KOPT-K1 (cell line): ENCODE measurements at regions not wholly inside any gene's neighbourhood (a gene's known extent, or its start where the extent isn't known, plus 50 kb on each side); places are given as distances from the start of the nearest gene placed in this dataset.

Experiments used
- H3K27ac ChIP-seq: fragments of 200-600 bp; sonication (generic); 2 replicates; pipeline ENCODE4 v1.5.1; 2016; ENCODE audit warnings: antibody characterized with exemption, mild to moderate bottlenecking, low read depth, low read length; ENCODE audit not compliant: poor library complexity, severe bottlenecking
- H3K36me3 ChIP-seq: fragments of 200-600 bp; sonication (generic); 2 replicates; pipeline ENCODE4 v1.5.1; 2017; ENCODE audit warnings: antibody characterized with exemption, mild to moderate bottlenecking, low read length, moderate library complexity; ENCODE audit not compliant: insufficient read depth
- H3K9me3 ChIP-seq: fragments of 200-600 bp; sonication (generic); 2 replicates; pipeline ENCODE4 v1.5.1; 2017; ENCODE audit warnings: antibody characterized with exemption, low read length, mild to moderate bottlenecking; ENCODE audit not compliant: insufficient read depth, poor library complexity, severe bottlenecking

DNA sequence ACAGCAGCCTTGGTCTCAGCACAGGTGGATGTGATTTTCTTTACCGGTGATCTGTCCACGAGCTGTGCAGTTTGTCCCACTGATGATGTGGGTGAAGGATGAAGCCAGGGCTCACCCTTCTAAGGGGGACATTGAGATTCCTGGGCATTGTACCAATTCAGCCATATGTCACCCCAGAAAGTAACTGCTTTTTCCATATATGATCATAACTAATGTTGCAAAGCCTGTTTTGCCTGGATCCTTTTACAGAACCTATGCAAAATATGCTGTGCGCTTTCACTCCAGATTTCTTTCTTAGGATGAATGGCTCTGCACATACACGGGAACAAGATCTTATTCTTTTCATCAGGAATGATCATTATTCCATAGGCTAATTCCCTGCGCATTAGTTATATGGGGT lies 96.9 kb upstream of the POU3F3 start:
- Histone ChIP-seq H3K36me3 (no peaks in the 10 kb centered on the region), H3K9me3 (peaks cover 8% of the 10 kb centered on the region), H3K27ac (peak overlapping the region; percentile 63)

GRCh38 chr2:104758199-104758620 lies 95.7 kb upstream of the POU3F3 start:
- H3K27ac ChIP-seq = peak overlapping the region; percentile 63
- H3K9me3 ChIP-seq = peaks cover 8% of the 10 kb centered on the region
- no peaks in the 10 kb centered on the region for H3K36me3 ChIP-seq

GRCh38 chr2:104762031-104762430 lies 91.9 kb upstream of the POU3F3 start:
- peak overlapping the region; percentile 76 for H3K27ac ChIP-seq
- H3K9me3 ChIP-seq = no peaks in the 10 kb centered on the region
- H3K36me3 ChIP-seq = no peaks in the 10 kb centered on the region

GRCh38 chr2:104766683-104767082 lies 87.2 kb upstream of the POU3F3 start:
- Histone ChIP-seq H3K36me3 (no peaks in the 10 kb centered on the region), H3K9me3 (peaks cover 9% of the 10 kb centered on the region), H3K27ac (no peak overlapping the region)

DNA sequence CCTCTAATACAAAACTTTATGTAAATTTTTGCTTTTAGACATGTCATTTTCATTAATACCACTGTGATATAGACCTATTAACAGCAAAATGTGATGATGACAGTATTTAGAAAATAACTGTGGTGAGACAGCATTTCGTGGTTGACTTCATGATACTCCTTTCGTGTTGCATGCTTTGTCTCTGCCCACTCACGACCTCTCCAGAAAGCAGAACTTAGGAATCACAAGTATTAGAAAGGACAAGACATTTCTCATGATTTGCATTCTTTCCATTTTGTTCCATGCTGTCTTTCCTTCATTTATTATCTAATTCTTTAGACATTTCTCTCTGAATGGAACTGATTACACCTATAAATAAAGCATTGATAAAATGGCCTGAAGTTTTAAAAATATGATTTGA lies 85.2 kb upstream of the POU3F3 start:
- Histone ChIP-seq H3K9me3 (peaks cover 9% of the 10 kb centered on the region), H3K36me3 (no peaks in the 10 kb centered on the region), H3K27ac (no peak overlapping the region)

DNA sequence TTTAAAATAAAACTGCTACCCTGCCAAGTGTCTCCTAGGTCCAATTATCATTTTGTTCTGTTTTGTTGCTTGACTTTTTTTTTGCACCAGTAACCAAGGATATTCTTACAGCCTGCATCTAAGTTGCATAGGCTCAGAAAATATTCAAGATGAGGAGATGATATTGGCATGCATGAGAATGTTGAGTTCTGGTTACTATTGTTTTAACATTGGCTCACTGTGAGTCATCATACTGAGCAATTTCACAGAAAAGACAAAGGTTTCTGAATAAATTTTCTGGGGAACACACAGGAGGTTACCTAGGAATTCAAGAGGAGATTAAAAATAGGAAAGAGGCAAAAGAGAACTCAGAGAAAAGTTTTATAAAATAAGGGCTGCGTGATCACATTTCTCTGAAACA lies 84.8 kb upstream of the POU3F3 start:
- Histone ChIP-seq H3K27ac (no peak overlapping the region), H3K36me3 (no peaks in the 10 kb centered on the region), H3K9me3 (peaks cover 9% of the 10 kb centered on the region)

DNA sequence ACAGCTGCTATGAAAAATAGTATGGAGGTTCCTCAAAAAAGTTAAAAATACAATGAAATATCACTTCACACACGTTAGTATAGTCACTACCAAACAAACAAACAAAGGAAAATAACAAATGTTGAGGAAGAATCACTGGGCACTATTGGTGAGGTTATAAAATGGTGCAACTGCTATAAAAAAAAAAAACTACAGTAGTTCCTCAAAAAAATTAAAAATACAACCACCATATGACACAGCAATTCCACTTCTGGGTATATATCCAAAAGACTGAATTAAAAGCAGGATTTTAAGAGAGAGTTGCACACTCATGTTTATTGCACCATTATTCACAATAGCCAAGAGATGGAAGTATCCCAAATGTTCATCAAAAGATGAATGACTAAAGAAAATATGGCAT lies 80.9 kb upstream of the POU3F3 start:
- no peaks in the 10 kb centered on the region for H3K36me3 ChIP-seq
- H3K27ac ChIP-seq = no peak overlapping the region
- H3K9me3 ChIP-seq = peaks cover 9% of the 10 kb centered on the region

DNA sequence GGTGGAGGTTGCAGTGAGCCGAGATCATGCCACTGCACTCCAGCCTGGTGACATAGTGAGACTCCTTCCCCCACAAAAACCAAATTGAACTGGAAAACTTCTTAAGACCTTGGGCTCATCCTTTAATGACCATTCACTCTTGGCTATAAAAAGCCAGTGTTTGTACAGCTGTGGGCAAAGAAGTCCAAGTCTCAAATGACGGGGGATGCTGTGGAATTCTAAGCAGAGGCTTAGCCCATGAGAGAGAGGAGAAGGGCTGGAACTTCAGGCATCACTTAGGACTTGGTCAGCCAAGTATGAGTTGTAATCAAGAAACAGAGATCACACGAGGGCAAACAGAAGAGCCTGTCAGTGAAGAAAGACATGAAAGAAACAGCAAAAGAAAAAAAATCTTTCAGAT lies 79.3 kb upstream of the POU3F3 start:
- H3K27ac ChIP-seq = no peak overlapping the region
- no peaks in the 10 kb centered on the region for H3K36me3 ChIP-seq
- peaks cover 7% of the 10 kb centered on the region for H3K9me3 ChIP-seq

DNA sequence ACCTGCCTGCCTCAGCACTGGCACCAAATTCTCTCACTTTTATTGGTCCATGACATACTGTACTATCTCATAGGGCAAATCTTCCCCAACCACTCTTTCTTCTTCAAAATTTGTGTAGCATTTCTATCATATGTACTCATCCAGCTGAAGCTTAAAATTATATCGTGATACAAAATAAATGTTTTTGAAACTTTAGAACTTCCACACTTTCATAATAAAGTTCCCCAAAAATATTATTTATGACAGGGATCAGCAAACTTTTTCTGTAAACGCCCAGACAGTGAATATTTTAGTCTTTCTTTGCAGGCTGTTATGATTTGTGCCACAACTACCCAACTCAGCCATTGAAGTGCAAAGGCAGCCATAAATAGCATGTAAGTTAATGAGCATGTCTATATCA lies 76.2 kb upstream of the POU3F3 start:
- H3K9me3 ChIP-seq = no peaks in the 10 kb centered on the region
- no peak overlapping the region for H3K27ac ChIP-seq
- H3K36me3 ChIP-seq = no peaks in the 10 kb centered on the region

DNA sequence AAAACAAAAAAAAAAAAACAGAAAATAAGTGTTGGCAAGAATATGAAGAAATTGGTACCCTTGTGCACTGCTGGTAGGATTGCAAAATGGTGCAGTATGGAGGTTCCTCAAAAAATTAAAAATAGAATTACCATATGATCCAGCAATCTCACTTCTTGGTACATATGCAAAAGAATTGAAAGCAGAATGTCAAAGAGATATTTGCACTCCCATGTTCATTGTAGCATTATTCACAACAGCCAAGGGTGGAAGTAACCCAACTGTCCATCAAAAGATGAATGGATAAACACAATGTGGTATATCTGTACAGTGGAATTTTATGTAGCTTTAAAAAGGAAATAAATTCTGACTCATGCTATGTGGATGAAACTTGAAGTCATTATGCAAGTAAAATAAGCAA lies 72.8 kb upstream of the POU3F3 start:
- no peaks in the 10 kb centered on the region for H3K36me3 ChIP-seq
- H3K9me3 ChIP-seq = no peaks in the 10 kb centered on the region
- H3K27ac ChIP-seq = no peak overlapping the region

GRCh38 chr2:104784264-104784663 lies 69.7 kb upstream of the POU3F3 start:
- Histone ChIP-seq H3K9me3 (no peaks in the 10 kb centered on the region), H3K36me3 (no peaks in the 10 kb centered on the region), H3K27ac (no peak overlapping the region)

- Histone ChIP-seq H3K9me3 (no peaks in the 10 kb centered on the region), H3K36me3 (no peaks in the 10 kb centered on the region), H3K27ac (no peak overlapping the region)
These were observed 67.7 kb upstream of the POU3F3 start for GRCh38 chr2:104786204-104786603.

DNA sequence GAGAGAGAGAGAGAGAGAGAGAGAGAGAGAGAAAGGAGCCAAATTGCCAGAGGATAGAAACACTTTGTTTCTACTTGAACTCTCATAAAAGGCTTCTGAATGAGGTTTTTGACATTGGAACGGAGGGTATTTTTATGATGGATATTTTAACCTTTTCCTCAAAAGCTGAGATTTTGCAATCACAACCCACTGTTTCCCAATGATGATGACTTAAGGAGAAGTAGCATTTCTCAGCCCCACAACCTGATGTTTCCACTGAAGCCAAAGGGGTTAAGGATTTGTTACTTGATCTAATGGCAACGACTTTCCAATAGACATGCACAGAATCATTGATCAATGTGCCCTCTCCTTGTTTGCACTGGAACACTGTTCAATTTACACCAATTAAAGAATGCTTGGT lies 67.1 kb upstream of the POU3F3 start:
- Histone ChIP-seq H3K36me3 (no peaks in the 10 kb centered on the region), H3K9me3 (no peaks in the 10 kb centered on the region), H3K27ac (no peak overlapping the region)

- H3K36me3 ChIP-seq = no peaks in the 10 kb centered on the region
- H3K27ac ChIP-seq = no peak overlapping the region
- no peaks in the 10 kb centered on the region for H3K9me3 ChIP-seq
These were observed 66.4 kb upstream of the POU3F3 start for GRCh38 chr2:104787298-104788065.

DNA sequence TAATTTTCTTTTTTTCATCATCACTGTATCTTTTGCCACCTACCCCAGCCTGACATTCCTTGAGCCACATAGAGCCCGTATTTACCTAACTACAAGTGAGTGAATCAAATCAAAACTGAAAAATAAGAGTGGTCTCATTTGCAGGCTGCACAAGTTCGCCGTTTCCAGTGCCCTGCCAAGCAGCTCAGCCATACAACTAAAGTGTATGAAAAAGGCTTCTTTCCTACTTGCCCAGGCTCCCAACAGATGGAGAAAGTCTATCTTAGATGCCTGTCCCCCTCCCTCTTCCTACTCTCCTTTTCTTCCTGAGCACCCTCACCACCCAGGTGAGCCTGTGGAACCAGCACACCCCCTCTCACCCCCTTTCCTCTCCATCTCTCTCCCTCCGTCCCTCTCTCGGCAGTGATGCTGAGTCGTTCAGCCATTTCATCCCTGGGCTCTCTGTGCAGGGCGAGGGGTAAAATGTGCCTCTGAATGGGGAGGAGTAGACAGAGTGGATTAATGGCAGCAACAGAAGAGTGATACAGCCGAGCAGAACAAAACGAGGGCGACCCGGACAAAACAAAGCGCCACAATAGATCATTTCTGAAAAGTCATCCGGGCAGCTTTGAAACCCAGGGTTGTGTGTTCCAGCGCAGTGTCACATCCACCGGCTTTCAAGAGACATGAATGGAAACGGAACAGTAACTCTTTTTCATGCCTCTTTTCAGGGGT lies 65.0 kb upstream of the POU3F3 start:
- Histone ChIP-seq H3K36me3 (no peaks in the 10 kb centered on the region), H3K9me3 (no peaks in the 10 kb centered on the region), H3K27ac (no peak overlapping the region)
